ENCODE measurements at regions not wholly inside any gene's neighbourhood (a gene's known extent, or its start where the extent isn't known, plus 50 kb on each side); places are given as distances from the start of the nearest gene placed in this dataset.
"Not testable (repeated sequence)": the region's sequence is repeated elsewhere in the genome, so short reads cannot be mapped to it uniquely, and the experiment has no call there.

- DNase-seq (ENCODE audit: low read depth in 2 of 2, low spot score in 1 of 2): no peak
Measured at GRCh38 chr1:58968360-58968952, 184.6 kb upstream of the JUN start.

GRCh38 chr1:58969176-58969575, 185.3 kb upstream of the JUN start:
- DNase-seq (ENCODE audit: low read depth in 2 of 2, low spot score in 1 of 2): not testable (repeated sequence)

- DNase-seq (ENCODE audit: low read depth in 2 of 2, low spot score in 1 of 2): no peak
Measured at GRCh38 chr1:58971629-58972140, 187.8 kb upstream of the JUN start.

- no peak for DNase-seq (ENCODE audit: low read depth in 2 of 2, low spot score in 1 of 2)
Measured at GRCh38 chr1:58975888-58976287, 192.0 kb upstream of the JUN start.

GRCh38 chr1:58976294-58976693, 192.4 kb upstream of the JUN start:
- no peak for DNase-seq (ENCODE audit: low read depth in 2 of 2, low spot score in 1 of 2)

GRCh38 chr1:58977598-58977997, 193.8 kb upstream of the JUN start:
- DNase-seq (ENCODE audit: low read depth in 2 of 2, low spot score in 1 of 2): no peak

- no peak for DNase-seq (ENCODE audit: low read depth in 2 of 2, low spot score in 1 of 2)
Measured at GRCh38 chr1:58978096-58978495, 194.2 kb upstream of the JUN start.

- no peak for DNase-seq (ENCODE audit: low read depth in 2 of 2, low spot score in 1 of 2)
Measured at GRCh38 chr1:58979086-58979485, 195.2 kb upstream of the JUN start.

- no peak for DNase-seq (ENCODE audit: low read depth in 2 of 2, low spot score in 1 of 2)
Measured at GRCh38 chr1:58979677-58980076, 195.8 kb upstream of the JUN start.

- DNase-seq (ENCODE audit: low read depth in 2 of 2, low spot score in 1 of 2): no peak
Measured at GRCh38 chr1:58981392-58981791, 197.5 kb upstream of the JUN start.

- no peak for DNase-seq (ENCODE audit: low read depth in 2 of 2, low spot score in 1 of 2)
Measured at GRCh38 chr1:58982259-58982998, 198.6 kb upstream of the JUN start.

GRCh38 chr1:58983162-58983561, 199.3 kb upstream of the JUN start:
- no peak for DNase-seq (ENCODE audit: low read depth in 2 of 2, low spot score in 1 of 2)

- DNase-seq (ENCODE audit: low read depth in 2 of 2, low spot score in 1 of 2): no peak
Measured at GRCh38 chr1:58983633-58984245, 199.9 kb upstream of the JUN start.

GRCh38 chr1:58986996-58987767, 203.3 kb upstream of the JUN start:
- DNase-seq (ENCODE audit: low read depth in 2 of 2, low spot score in 1 of 2): no peak

- DNase-seq (ENCODE audit: low read depth in 2 of 2, low spot score in 1 of 2): no peak
Measured at GRCh38 chr1:58988752-58989151, 204.9 kb upstream of the JUN start.

- DNase-seq (ENCODE audit: low read depth in 2 of 2, low spot score in 1 of 2): no peak
Measured at GRCh38 chr1:58989845-58990244, 206.0 kb upstream of the JUN start.

- DNase-seq (ENCODE audit: low read depth in 2 of 2, low spot score in 1 of 2): no peak
Measured at GRCh38 chr1:58991305-58991704, 207.5 kb upstream of the JUN start.

- DNase-seq (ENCODE audit: low read depth in 2 of 2, low spot score in 1 of 2): no peak
Measured at GRCh38 chr1:58992643-58993042, 208.8 kb upstream of the JUN start.

- DNase-seq (ENCODE audit: low read depth in 2 of 2, low spot score in 1 of 2): no peak
Measured at GRCh38 chr1:58993403-58993802, 209.6 kb upstream of the JUN start.

- no peak for DNase-seq (ENCODE audit: low read depth in 2 of 2, low spot score in 1 of 2)
Measured at GRCh38 chr1:58994664-58995063, 210.8 kb upstream of the JUN start.

GRCh38 chr1:58996341-58997059, 212.7 kb upstream of the JUN start:
- no peak for DNase-seq (ENCODE audit: low read depth in 2 of 2, low spot score in 1 of 2)
